Trophoblast cell (in vitro differentiated cells and primary cell): ENCODE measurements at regions not wholly inside any gene's neighbourhood (a gene's known extent, or its start where the extent isn't known, plus 50 kb on each side); places are given as distances from the start of the nearest gene placed in this dataset.
A peak's percentile ranks its signal among the peaks of the same experiment; 100 is the strongest.

Experiments
- DNase-seq, 2 donors: peaks; one replicate each; pipeline ENCODE4 v3.0.0-alpha.2; 2016
- H2AFZ ChIP-seq: 2 replicates; pipeline ENCODE4 v1.6.1; 2013; ENCODE audit warnings: low read length, moderate library complexity, mild to moderate bottlenecking; ENCODE audit not compliant: insufficient read depth, poor library complexity
- H2AK5ac ChIP-seq: 2 replicates; pipeline ENCODE4 v1.6.1; 2013; ENCODE audit warnings: mild to moderate bottlenecking, low read length
- H2BK120ac ChIP-seq: 2 replicates; pipeline ENCODE4 v1.6.1; 2013; ENCODE audit warnings: low read length, mild to moderate bottlenecking, moderate library complexity; ENCODE audit not compliant: insufficient read depth, poor library complexity
- H2BK12ac ChIP-seq: 2 replicates; pipeline ENCODE4 v1.6.1; 2013; ENCODE audit warnings: mild to moderate bottlenecking, low read length, moderate library complexity
- H2BK5ac ChIP-seq: 2 replicates; pipeline ENCODE4 v1.6.1; 2013; ENCODE audit warnings: low read length, low read depth, moderate library complexity, mild to moderate bottlenecking; ENCODE audit not compliant: poor library complexity
- H3K14ac ChIP-seq: 2 replicates; pipeline ENCODE4 v1.6.1; 2013; ENCODE audit warnings: mild to moderate bottlenecking, low read length
- H3K18ac ChIP-seq: 2 replicates; pipeline ENCODE4 v1.6.1; 2013; ENCODE audit warnings: mild to moderate bottlenecking, low read length
- H3K23ac ChIP-seq: 2 replicates; pipeline ENCODE4 v1.6.1; 2013; ENCODE audit warnings: low read length
- H3K27ac ChIP-seq: 2 replicates; pipeline ENCODE4 v1.5.1; 2013; ENCODE audit warnings: low read depth, mild to moderate bottlenecking, inconsistent platforms, low read length, moderate library complexity
- H3K27me3 ChIP-seq: 2 replicates; pipeline ENCODE4 v1.6.1; 2013; ENCODE audit warnings: inconsistent platforms, mild to moderate bottlenecking, low read length, moderate library complexity; ENCODE audit not compliant: insufficient read depth
- H3K36me3 ChIP-seq, 2 experiments: 1 replicate in 1 of 2; 2 replicates in 1 of 2; pipeline ENCODE4 v1.6.1; 2013; ENCODE audit warnings: low read length in 2 of 2, mild to moderate bottlenecking in 2 of 2, moderate library complexity in 1 of 2; ENCODE audit not compliant: insufficient read depth in 2 of 2, control insufficient read depth in 1 of 2
- H3K4ac ChIP-seq: 2 replicates; pipeline ENCODE4 v1.6.1; 2013; ENCODE audit warnings: low read depth, mild to moderate bottlenecking, low read length, moderate library complexity
- H3K4me1 ChIP-seq, 2 experiments: 1 replicate in 1 of 2; 2 replicates in 1 of 2; pipeline ENCODE4 v1.6.1; 2013; ENCODE audit warnings: low read length in 2 of 2, mild to moderate bottlenecking in 2 of 2, moderate library complexity in 1 of 2; ENCODE audit not compliant: insufficient read depth in 2 of 2, control insufficient read depth in 1 of 2
- H3K4me2 ChIP-seq: 2 replicates; pipeline ENCODE4 v1.6.1; 2013; ENCODE audit warnings: inconsistent platforms, mild to moderate bottlenecking, low read length, moderate library complexity
- H3K4me3 ChIP-seq: 2 replicates; pipeline ENCODE4 v1.5.1; 2013; ENCODE audit warnings: mild to moderate bottlenecking, low read depth, low read length, inconsistent platforms
- H3K79me1 ChIP-seq: one replicate; pipeline ENCODE4 v1.6.1; 2013; ENCODE audit warnings: low read length
- H3K79me2 ChIP-seq: 2 replicates; pipeline ENCODE4 v1.6.1; 2013; ENCODE audit warnings: low read length, mild to moderate bottlenecking; ENCODE audit not compliant: control insufficient read depth, insufficient read depth, poor library complexity
- H3K9ac ChIP-seq: 2 replicates; pipeline ENCODE4 v1.6.1; 2013; ENCODE audit warnings: mild to moderate bottlenecking, low read length
- H3K9me3 ChIP-seq: 2 replicates; pipeline ENCODE4 v1.6.1; 2013; ENCODE audit warnings: low read depth, mild to moderate bottlenecking, control low read depth, inconsistent platforms, low read length; ENCODE audit not compliant: insufficient read depth
- H4K12ac ChIP-seq: 2 replicates; pipeline ENCODE4 v1.6.1; 2013; ENCODE audit warnings: low read depth, mild to moderate bottlenecking, low read length, moderate library complexity
- H4K8ac ChIP-seq: 2 replicates; pipeline ENCODE4 v1.6.1; 2013; ENCODE audit warnings: low read depth, mild to moderate bottlenecking, low read length, moderate library complexity
- H4K91ac ChIP-seq: one replicate; pipeline ENCODE4 v1.6.1; 2013; ENCODE audit warnings: low read depth, mild to moderate bottlenecking, low read length, moderate library complexity
- WGBS: extraction: QIAGEN DNeasy Blood & Tissue Kit; methylation state at CpG from one replicate; pipeline ENCODE4 v1.1.7; 2013; ENCODE audit warnings: missing lambda C conversion rate; ENCODE audit not compliant: insufficient read length, insufficient coverage; ENCODE audit errors: extremely low coverage; 5-methylcytosine and 5-hydroxymethylcytosine counted together

DNA sequence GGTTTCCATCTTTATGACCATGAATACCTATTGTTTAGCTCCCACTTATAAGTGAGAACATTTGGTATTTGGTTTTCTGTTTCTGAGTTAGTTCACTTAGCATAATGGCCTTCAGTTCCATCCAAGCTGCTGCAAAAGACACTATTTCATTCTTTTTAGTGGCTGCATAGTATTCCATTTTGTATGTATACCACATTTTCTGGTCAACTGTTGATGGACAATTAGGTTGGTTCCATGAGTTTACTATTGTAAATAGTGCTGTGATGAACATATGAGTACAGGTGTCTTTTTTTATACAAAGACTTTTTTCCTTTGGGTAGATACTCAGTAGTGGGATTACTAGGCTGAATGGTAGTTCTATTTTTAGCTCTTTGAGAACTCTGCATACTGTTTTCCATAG is 87.8 kb upstream of the GOT2 start:
- Histone ChIP-seq H4K12ac (no peak overlapping the region), H4K91ac (no peak overlapping the region), H3K79me2 (no peaks in the 10 kb centered on the region), H2BK5ac (no peak overlapping the region), H2BK120ac (no peak overlapping the region), H3K18ac (no peak overlapping the region), H3K9ac (no peak overlapping the region), H4K8ac (no peak overlapping the region), H2BK12ac (no peak overlapping the region), H3K23ac (no peak overlapping the region), H3K27ac (no peak overlapping the region), H3K79me1 (no peaks in the 10 kb centered on the region), H3K4me1 (no peaks in the 10 kb centered on the region), H2AFZ (no peak overlapping the region), H3K9me3 (no peaks in the 10 kb centered on the region), H3K27me3 (no peaks in the 10 kb centered on the region), H3K4ac (no peak overlapping the region), H3K36me3 (no peaks in the 10 kb centered on the region), H3K14ac (no peak overlapping the region), H3K4me2 (no peak overlapping the region), H3K4me3 (no peak overlapping the region), H2AK5ac (no peak overlapping the region)
- no peak for DNase-seq

- no CpG with 5 or more reads among the region's 1 CpG for WGBS
Measured at GRCh38 chr16:58820411-58820810, 86.3 kb upstream of the GOT2 start.

DNA sequence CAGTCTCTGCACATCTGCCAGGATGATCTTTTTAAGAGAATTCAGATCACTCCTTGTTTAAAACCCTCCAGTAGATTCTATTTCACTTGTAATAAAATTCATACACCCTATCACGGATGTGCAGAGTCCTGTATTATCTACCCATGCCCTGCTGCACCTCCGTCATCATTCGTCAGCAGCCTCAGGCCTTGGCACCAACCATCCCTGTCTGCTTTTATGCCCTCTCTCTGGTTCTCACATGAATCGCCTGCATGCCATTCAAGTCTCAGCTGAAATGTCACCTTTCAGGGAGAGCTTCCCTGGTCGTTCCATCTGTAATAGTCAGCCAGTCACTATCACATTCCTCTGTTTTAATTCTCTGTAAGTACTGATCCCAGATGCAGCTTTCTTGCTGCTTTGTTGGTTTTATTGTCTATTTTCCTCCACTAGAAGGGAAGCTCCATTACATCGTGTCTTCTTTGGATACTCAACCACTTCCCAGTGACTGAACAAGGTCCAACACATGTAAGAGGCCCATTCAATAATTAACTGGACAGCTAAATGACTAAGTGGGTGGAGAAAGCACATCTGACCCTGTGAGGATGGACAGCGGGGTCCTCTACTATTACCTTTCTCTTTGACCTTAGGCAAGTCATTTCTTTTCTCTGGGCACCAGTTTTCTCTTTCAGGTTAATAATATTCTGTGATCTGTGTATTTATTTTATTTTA is 81.2 kb upstream of the GOT2 start:
- no peaks in the 10 kb centered on the region for H3K79me1 ChIP-seq
- no peak overlapping the region for H3K14ac ChIP-seq
- no peaks in the 10 kb centered on the region for H3K9me3 ChIP-seq
- WGBS, result no CpG with 5 or more reads among the region's 7 CpGs
- no peak overlapping the region for H2AFZ ChIP-seq
- DNase-seq, result no peak
- no peaks in the 10 kb centered on the region for H3K36me3 ChIP-seq
- H3K23ac ChIP-seq, result no peak overlapping the region
- no peak overlapping the region for H3K4me2 ChIP-seq
- no peaks in the 10 kb centered on the region for H3K27me3 ChIP-seq
- H2AK5ac ChIP-seq, result no peak overlapping the region
- no peak overlapping the region for H3K9ac ChIP-seq
- no peak overlapping the region for H4K12ac ChIP-seq
- no peak overlapping the region for H4K8ac ChIP-seq
- no peaks in the 10 kb centered on the region for H3K4me1 ChIP-seq
- no peaks in the 10 kb centered on the region for H3K79me2 ChIP-seq
- no peak overlapping the region for H3K4ac ChIP-seq
- H3K18ac ChIP-seq, result no peak overlapping the region
- H2BK5ac ChIP-seq, result no peak overlapping the region
- no peak overlapping the region for H2BK120ac ChIP-seq
- H4K91ac ChIP-seq, result no peak overlapping the region
- no peak overlapping the region for H2BK12ac ChIP-seq
- H3K4me3 ChIP-seq, result no peak overlapping the region
- H3K27ac ChIP-seq, result no peak overlapping the region

More at GRCh38 chr16:58820411-58820810, 86.3 kb upstream of the GOT2 start:
- Histone ChIP-seq H3K9me3 (no peaks in the 10 kb centered on the region), H3K9ac (no peak overlapping the region), H2BK12ac (no peak overlapping the region), H4K12ac (no peak overlapping the region), H3K27ac (no peak overlapping the region), H3K23ac (no peak overlapping the region), H3K14ac (no peak overlapping the region), H3K4me3 (no peak overlapping the region), H3K18ac (no peak overlapping the region), H3K4ac (no peak overlapping the region), H4K91ac (no peak overlapping the region), H3K27me3 (no peaks in the 10 kb centered on the region), H3K4me1 (no peaks in the 10 kb centered on the region), H3K79me2 (no peaks in the 10 kb centered on the region), H2AK5ac (no peak overlapping the region), H2BK5ac (no peak overlapping the region), H4K8ac (no peak overlapping the region), H2AFZ (no peak overlapping the region), H3K79me1 (no peaks in the 10 kb centered on the region), H3K36me3 (no peaks in the 10 kb centered on the region), H3K4me2 (no peak overlapping the region), H2BK120ac (no peak overlapping the region)
- DNase-seq, result no peak

- Histone ChIP-seq H4K8ac (peak overlapping the region; percentile 74), H3K79me1 (no peaks in the 10 kb centered on the region), H2AK5ac (no peak overlapping the region), H3K4me2 (peak overlapping the region; percentile 87), H2BK12ac (peak overlapping the region; percentile 11), H3K18ac (no peak overlapping the region), H3K79me2 (no peaks in the 10 kb centered on the region), H2BK5ac (no peak overlapping the region), H4K91ac (no peak overlapping the region), H4K12ac (peak overlapping the region; percentile 85), H3K27me3 (no peaks in the 10 kb centered on the region), H3K4ac (no peak overlapping the region), H2BK120ac (no peak overlapping the region), H3K23ac (no peak overlapping the region), H3K27ac (no peak overlapping the region), H2AFZ (peak overlapping the region; percentile 81), H3K14ac (no peak overlapping the region), H3K4me1 (no peaks in the 10 kb centered on the region), H3K4me3 (peak overlapping the region; percentile 65), H3K9ac (peak overlapping the region; percentile 75), H3K36me3 (no peaks in the 10 kb centered on the region), H3K9me3 (no peaks in the 10 kb centered on the region)
- peak; percentile 6 to 55 for DNase-seq
- WGBS, result no CpG with 5 or more reads among the region's 12 CpGs
Measured at GRCh38 chr16:58814348-58814801, 80.3 kb upstream of the GOT2 start.
